ENCODE measurements at regions not wholly inside any gene's neighbourhood (a gene's known extent, or its start where the extent isn't known, plus 50 kb on each side); places are given as distances from the start of the nearest gene placed in this dataset.

- TF ChIP-seq CTCF (IDR thresholded peaks at IDR 0.05; ENCODE audit: low read depth, low read length), result no peak
- Histone ChIP-seq H3K27ac (ENCODE audit: low read depth, low read length) (no peak overlapping the region), H3K9me3 (ENCODE audit: control insufficient read depth, insufficient read depth, low read length) (no peaks in the 10 kb centered on the region), H3K4me3 (ENCODE audit: low read depth, low read length) (no peak overlapping the region), H3K27me3 (ENCODE audit: control insufficient read depth, insufficient read depth, low read length) (no peaks in the 10 kb centered on the region)
- ChIA-PET POLR2A (no interaction called here), CTCF (no interaction called here)
- no peak for DNase-seq (ENCODE audit: low read depth, low spot score)
These were observed 94.9 kb upstream of the DDIT4L start for GRCh38 chr4:100285121-100285520.

- TF ChIP-seq CTCF (IDR thresholded peaks at IDR 0.05; ENCODE audit: low read depth, low read length), result no peak
- no peak overlapping the region for H3K4me3 ChIP-seq (ENCODE audit: low read depth, low read length)
- DNase-seq (ENCODE audit: low read depth, low spot score), result no peak
- H3K9me3 ChIP-seq (ENCODE audit: control insufficient read depth, insufficient read depth, low read length), result no peaks in the 10 kb centered on the region
- H3K27ac ChIP-seq (ENCODE audit: low read depth, low read length), result no peak overlapping the region
- H3K27me3 ChIP-seq (ENCODE audit: control insufficient read depth, insufficient read depth, low read length), result no peaks in the 10 kb centered on the region
- ChIA-PET POLR2A (no interaction called here), CTCF (no interaction called here)
These were observed 94.0 kb upstream of the DDIT4L start for GRCh38 chr4:100284129-100284880.

- Histone ChIP-seq H3K27ac (ENCODE audit: low read depth, low read length) (no peak overlapping the region), H3K27me3 (ENCODE audit: control insufficient read depth, insufficient read depth, low read length) (no peaks in the 10 kb centered on the region), H3K4me3 (ENCODE audit: low read depth, low read length) (no peak overlapping the region), H3K9me3 (ENCODE audit: control insufficient read depth, insufficient read depth, low read length) (no peaks in the 10 kb centered on the region)
- TF ChIP-seq CTCF (IDR thresholded peaks at IDR 0.05; ENCODE audit: low read depth, low read length), result no peak
- no peak for DNase-seq (ENCODE audit: low read depth, low spot score)
- POLR2A ChIA-PET, result no interaction called here
- CTCF ChIA-PET, result no interaction called here
These were observed 90.5 kb upstream of the DDIT4L start for GRCh38 chr4:100280807-100281206.

GRCh38 chr4:100278567-100278966, 88.3 kb upstream of the DDIT4L start:
- no peak overlapping the region for H3K27ac ChIP-seq (ENCODE audit: low read depth, low read length)
- H3K9me3 ChIP-seq (ENCODE audit: control insufficient read depth, insufficient read depth, low read length), result no peaks in the 10 kb centered on the region
- DNase-seq (ENCODE audit: low read depth, low spot score), result no peak
- TF ChIP-seq CTCF (IDR thresholded peaks at IDR 0.05; ENCODE audit: low read depth, low read length), result no peak
- no peak overlapping the region for H3K4me3 ChIP-seq (ENCODE audit: low read depth, low read length)
- no peaks in the 10 kb centered on the region for H3K27me3 ChIP-seq (ENCODE audit: control insufficient read depth, insufficient read depth, low read length)
- CTCF ChIA-PET, result no interaction called here
- POLR2A ChIA-PET, result no interaction called here

- H3K27me3 ChIP-seq (ENCODE audit: control insufficient read depth, insufficient read depth, low read length), result no peaks in the 10 kb centered on the region
- no peak overlapping the region for H3K4me3 ChIP-seq (ENCODE audit: low read depth, low read length)
- TF ChIP-seq CTCF (IDR thresholded peaks at IDR 0.05; ENCODE audit: low read depth, low read length), result no peak
- no peak for DNase-seq (ENCODE audit: low read depth, low spot score)
- CTCF ChIA-PET, result no interaction called here
- no peaks in the 10 kb centered on the region; the same call in 1 of the 2 replicates for H3K9me3 ChIP-seq (ENCODE audit: control insufficient read depth, insufficient read depth, low read length)
- H3K27ac ChIP-seq (ENCODE audit: low read depth, low read length), result no peak overlapping the region
- POLR2A ChIA-PET, result no interaction called here
These were observed 79.2 kb upstream of the DDIT4L start for GRCh38 chr4:100269446-100269845.

Measured in AG04450 (cell line).